Tibial nerve (tissue), 4 donors: ENCODE measurements at regions not wholly inside any gene's neighbourhood (a gene's known extent, or its start where the extent isn't known, plus 50 kb on each side); places are given as distances from the start of the nearest gene placed in this dataset.

Experiments used
- CTCF ChIP-seq, 5 experiments: fragments of 200-600 bp in 3 of 5; fragments of 450-650 bp in 2 of 5; sonication (generic) in 3 of 5; IDR thresholded peaks; one replicate each; pipeline ENCODE4 v1.5.1; 2016 to 2019; ENCODE audit warnings: antibody characterized with exemption in 5 of 5, mild to moderate bottlenecking in 3 of 5, moderate library complexity in 2 of 5
- EP300 ChIP-seq, 2 donors: sonication (generic); formaldehyde crosslinking; IDR thresholded peaks; one replicate each; pipeline ENCODE4 v1.6.1; 2017; ENCODE audit warnings: antibody characterized with exemption in 2 of 2, mild to moderate bottlenecking in 1 of 2
- POLR2A ChIP-seq, 2 donors: fragments of 450-650 bp; IDR thresholded peaks; one replicate each; pipeline ENCODE4 v1.6.1; 2017; ENCODE audit warnings: antibody characterized with exemption in 2 of 2, mild to moderate bottlenecking in 2 of 2, moderate library complexity in 2 of 2

GRCh38 chrY:14373608-14374007 lies 150.7 kb upstream of the NLGN4Y start:
- no peak for TF ChIP-seq POLR2A (IDR thresholded peaks at IDR 0.05)
- no peak for TF ChIP-seq EP300 (IDR thresholded peaks at IDR 0.05)
- TF ChIP-seq CTCF (IDR thresholded peaks at IDR 0.05), result no peak
